ENCODE measurements at regions not wholly inside any gene's neighbourhood (a gene's known extent, or its start where the extent isn't known, plus 50 kb on each side); places are given as distances from the start of the nearest gene placed in this dataset.

GRCh38 chr4:74615411-74615810 is 170.5 kb downstream of the AREG start:
- DNase-seq, result no peak

- no peak for DNase-seq
These were observed 173.2 kb downstream of the AREG start for GRCh38 chr4:74618166-74618565.

DNA sequence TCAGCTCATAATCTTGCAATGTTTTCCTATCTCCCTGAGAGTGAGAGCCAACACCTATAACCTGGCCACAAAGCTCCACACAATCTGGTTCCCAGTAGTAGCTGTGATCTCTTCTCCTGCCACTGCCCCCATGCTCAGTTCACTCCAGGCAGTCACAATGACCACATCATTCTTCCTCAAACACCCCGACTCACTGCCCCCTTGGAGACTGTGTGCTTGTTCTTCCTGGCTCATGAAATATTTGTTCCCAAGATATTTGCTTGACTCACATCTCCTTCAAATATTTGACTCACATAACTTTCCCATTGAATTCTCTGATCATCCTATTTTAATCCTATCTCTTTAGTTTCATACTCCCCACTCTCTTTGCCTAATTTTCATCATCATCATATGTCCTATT is 173.7 kb downstream of the AREG start:
- DNase-seq, result no peak

GRCh38 chr4:74619931-74620702 is 174.2 kb downstream of the BTC start:
- DNase-seq, result no peak

- no peak for DNase-seq
These were observed 172.7 kb downstream of the BTC start for GRCh38 chr4:74621616-74622015.

DNA sequence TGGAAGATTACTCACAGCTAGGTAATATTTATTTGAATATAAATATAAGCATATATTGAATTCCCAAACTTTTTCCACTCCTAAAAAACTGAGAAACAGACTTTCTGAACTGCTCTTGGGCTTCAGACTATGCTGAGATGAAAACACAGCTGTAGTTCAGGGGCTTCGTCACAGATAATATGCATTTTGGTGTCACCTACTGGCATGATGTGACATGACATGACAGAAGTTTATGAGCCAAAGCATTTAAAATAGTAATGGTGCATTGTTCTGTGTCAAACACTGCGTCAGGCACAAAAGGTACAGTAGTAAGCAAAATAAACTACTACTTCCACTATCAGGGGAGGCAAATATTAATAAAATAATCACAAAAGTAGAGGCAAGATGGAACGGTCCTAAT is 171.3 kb downstream of the BTC start:
- DNase-seq, result no peak

- no peak for DNase-seq
These were observed 169.8 kb downstream of the BTC start for GRCh38 chr4:74624351-74625151.

GRCh38 chr4:74625981-74626380 is 168.3 kb downstream of the BTC start:
- no peak for DNase-seq

GRCh38 chr4:74627093-74627492 is 167.2 kb downstream of the BTC start:
- no peak for DNase-seq

- DNase-seq, result no peak
These were observed 166.8 kb downstream of the BTC start for GRCh38 chr4:74627504-74627903.

DNA sequence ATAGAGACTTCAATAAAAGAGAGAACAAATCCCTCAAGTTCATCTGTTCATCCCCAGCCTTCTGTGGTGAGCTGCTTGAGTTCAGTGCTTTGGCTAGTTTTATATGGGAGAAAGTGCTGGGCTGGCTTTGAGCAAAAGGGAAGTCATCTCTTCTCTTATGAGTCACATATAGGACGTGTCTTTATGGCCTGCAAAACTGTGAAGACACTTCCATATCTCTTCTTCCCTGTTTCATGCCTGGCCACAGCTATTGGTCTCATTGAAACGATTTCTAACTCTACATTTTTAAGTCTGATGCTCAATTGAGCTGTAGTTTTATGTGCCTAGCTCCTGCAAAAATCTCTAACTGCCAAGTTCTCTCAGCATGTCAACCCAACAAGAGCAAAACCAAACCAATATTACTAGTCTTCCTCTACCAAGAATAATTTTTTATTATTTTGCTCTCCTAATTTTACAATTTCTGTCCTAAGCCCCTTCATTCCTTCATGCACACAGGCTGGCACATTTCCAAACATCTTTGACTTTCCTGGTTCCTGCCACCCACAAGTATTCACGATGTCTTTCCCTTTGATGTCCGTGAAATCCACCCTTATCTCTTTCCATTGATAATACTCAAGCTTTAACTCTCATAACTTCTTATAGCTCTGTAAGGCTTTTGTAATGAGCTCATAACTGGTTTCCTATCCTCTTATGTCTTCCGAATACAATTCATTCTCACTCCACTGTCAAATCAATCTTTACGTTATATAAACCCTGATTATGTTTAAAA is 165.3 kb downstream of the BTC start:
- DNase-seq, result no peak

GRCh38 chr4:74630551-74630950 is 163.8 kb downstream of the BTC start:
- no peak for DNase-seq

- DNase-seq, result no peak
These were observed 163.0 kb downstream of the BTC start for GRCh38 chr4:74631338-74631737.

- no peak for DNase-seq
These were observed 162.3 kb downstream of the BTC start for GRCh38 chr4:74631988-74632387.

GRCh38 chr4:74632634-74633033 is 161.7 kb downstream of the BTC start:
- peak; percentile 26 for DNase-seq

- DNase-seq, result no peak
These were observed 159.2 kb downstream of the BTC start for GRCh38 chr4:74635074-74635473.

- DNase-seq, result no peak
These were observed 158.7 kb downstream of the BTC start for GRCh38 chr4:74635490-74636123.

DNA sequence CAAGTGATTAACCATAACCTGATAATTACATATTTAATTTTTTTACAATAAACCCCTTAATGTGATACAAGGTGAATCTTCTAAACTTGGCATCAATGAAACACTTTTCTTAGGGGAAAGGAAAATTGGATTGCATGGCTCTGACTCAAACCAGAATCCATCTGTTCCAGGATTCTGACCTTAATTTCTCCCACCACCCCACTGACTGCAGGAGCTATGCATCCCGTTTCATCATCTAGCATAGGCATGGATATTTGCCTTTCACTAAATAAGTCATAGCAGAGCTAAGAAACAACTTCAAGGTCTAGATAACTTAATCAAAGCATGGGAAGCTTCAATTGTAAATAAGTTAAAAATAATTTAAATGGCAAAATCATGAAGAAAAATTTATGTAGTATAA is 156.3 kb downstream of the BTC start:
- no peak for DNase-seq

DNA sequence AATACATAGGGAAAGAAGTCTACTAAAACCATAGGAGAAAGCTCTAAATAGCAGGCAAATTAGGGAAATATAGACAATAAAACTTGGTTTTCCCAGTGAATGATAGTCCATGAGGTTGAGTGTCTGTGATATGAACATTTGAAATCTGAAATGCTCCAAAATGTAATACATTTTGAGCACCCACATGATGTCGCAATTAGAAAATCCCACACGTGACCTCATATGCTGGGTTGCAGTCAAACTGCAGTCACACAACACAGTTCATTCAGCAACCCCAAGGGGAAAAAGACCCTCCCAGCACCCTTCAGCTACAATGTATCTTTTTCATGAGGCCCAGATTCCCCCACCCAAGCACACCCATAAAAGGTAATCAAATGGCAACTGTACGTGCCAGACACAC is 155.6 kb downstream of the BTC start:
- DNase-seq, result no peak

DNA sequence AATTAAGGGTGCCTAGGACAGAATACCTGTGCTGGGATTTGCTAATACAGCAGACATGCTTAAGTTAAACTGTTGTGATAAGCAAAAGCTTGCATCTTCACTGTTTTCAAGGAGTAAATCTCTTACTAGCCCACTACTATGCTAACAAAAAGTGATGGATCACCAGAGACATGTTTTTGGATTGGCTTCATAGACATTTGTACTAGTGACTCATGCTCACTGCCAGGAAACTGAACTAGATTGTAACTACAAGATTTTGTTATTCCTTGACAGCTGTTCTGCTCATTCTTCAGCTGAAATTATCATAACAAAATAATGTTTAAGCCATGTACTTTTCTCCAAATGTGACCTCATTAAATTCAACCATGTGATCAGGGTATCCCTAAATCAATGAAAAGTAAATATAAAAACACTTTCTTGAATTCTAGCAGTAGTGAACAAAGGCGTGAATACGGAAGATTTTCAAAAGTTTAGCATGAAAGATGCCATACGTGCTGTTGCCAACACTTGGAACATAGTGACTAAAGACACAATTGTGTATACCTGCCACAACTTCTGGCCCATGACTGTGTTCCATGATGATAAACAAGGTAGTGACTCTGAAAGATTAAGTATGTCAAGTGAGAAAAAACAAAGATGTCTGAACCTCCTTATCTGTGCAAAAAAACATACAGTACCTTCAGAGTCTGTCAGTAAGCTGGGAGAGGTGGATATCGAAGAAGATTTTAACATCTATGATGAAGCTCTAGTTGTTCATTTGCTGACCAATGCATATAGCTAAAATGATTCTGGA is 154.0 kb downstream of the BTC start:
- no peak for DNase-seq

GRCh38 chr4:74642006-74642405 is 152.3 kb downstream of the BTC start:
- no peak for DNase-seq

- no peak for DNase-seq
These were observed 145.1 kb downstream of the BTC start for GRCh38 chr4:74649193-74649592.
